Activated T-helper 1 cell treated with anti-CD3 and anti-CD28 coated beads, Interleukin-2, amount 50 U/mL, for 16 hours (primary cell): ENCODE measurements at regions not wholly inside any gene's neighbourhood (a gene's known extent, or its start where the extent isn't known, plus 50 kb on each side); places are given as distances from the start of the nearest gene placed in this dataset.

Source experiments
- DNase-seq, 2 donors: peaks; one replicate each; pipeline ENCODE4 v3.0.0-alpha.2; 2020; ENCODE audit warnings: low read depth in 1 of 2, low spot score in 1 of 2

DNA sequence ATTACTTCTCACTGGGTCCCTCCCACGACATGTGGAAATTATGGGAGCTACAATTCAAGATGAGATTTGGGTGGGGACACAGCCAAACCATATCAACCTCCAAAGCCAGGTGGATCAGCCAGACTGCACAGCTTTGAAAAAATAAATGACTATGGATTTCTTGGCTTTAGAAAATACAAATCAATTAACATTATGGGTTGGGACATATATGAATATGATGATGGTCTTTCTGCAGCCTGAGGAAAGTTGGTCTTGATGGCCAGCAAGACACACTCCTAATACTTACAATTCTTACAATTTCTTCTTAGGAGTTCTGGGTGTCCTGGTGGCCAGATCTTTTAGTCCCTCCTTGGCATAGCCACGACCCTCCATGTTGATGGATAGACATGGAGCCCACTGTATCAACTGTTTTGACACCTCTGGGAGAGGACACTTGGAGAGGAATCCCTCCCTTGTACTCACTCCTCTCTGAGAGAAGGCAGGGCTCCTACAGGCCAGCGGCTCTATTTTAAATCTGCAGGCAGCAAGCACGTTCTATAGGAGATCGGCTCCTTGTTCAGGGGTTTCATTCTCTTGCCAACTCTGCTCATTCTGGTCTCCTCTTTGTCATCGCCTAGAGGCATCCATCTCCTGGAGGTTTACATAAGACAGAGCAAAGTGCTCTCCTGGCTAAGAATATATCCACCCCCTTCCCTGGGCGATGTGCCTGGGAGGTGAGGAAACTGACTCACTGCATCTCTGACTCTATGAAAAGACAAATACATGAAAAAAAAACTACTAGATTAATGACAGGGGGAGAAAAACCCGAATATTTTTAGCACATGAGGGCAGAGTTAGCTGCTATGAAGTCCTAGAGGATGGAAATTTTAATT, 145.9 kb downstream of the CARTPT start:
- DNase-seq, result no peak

DNA sequence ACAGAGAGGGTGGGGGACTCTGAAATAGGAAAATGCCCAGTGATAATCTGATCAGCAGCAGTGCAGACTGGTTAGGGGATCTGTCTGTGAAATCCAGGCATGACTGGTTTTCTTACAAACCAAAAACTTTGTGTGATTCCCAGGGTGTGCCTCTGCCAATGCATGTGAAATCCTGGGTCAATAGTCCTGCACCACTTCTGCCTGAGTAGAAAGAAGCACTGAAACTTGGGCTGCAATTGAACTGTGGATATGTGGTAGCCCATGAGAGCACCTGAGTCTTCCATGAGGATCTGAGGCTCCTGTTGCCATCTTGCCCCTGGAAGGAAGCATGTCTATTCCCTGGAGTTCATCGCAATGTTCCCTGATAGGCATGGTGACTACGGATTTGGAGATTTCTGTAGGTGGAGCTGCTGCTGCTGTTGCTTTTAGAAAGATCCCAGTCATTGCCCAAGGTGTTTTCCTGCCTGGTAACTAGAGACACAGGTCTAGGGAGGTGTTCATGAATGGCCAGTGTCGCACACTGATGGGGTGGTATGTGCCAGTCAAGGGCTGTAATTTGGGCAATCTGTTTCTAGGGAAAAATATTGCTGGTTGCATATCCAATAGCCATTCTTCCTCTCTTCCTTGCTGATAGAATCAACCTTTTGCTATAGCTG, 146.7 kb downstream of the CARTPT start:
- no peak for DNase-seq

DNA sequence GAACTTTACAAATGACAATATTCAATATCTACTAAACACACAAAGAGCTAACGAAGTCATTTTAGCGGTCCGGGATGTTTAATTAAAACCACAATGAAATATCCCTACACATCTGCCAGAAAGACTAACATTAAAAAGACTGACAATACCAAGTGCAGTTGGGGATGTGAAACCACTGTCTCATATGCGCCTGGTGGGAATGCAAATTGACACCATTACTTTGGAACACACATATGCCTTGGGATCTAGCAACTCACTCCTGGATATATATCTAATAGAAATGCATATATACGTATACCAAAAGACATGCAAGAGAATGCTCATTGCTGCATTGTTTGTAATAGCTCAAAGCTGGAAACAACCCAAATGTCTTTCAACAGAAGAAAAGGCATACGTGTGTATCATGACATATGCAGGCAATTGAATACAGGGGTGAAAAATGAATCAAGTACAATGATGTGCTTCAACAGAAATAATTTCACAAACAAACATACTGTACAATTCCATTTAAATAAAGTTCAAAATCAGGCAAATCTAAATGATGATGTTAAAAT, 153.3 kb downstream of the CARTPT start:
- DNase-seq, result no peak

DNA sequence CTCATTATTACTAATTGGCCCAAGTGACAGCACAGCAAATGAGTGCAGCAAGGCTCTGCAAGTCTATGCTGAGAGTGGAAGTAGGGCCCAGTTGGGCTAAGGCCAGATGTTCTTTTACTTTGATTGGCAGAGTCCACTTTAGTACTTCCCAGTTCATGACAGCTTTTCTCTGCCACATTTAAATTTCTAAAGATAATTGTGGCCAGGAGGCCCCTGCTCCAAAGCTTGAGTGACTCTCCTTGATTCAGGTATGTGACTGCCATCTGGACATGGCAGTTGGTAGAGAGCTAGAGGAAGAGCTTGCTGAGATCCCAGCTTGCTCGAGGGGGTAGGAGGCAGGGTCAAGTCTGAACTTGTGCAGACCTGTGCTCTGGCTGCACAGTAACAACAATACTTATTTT, 154.1 kb downstream of the CARTPT start:
- no peak for DNase-seq

DNA sequence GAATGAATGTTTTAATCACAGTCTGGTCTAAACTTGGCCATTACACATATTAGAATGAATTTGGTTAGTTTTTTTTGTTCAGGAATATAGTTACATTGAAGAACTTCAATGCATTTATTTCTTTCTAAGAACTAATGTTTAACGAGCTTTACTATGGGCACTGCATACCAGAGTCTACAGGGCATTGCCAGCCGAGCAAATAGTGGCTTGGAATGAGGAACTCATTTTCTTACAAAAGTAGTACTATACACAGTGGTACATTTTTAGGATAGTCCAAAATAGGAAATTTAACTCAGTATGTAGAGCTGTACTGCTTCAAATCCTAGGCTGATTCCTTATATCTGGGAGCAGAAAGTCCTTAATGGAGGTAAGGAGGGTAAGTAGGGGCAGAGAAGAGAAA, 155.4 kb downstream of the CARTPT start:
- DNase-seq, result no peak

DNA sequence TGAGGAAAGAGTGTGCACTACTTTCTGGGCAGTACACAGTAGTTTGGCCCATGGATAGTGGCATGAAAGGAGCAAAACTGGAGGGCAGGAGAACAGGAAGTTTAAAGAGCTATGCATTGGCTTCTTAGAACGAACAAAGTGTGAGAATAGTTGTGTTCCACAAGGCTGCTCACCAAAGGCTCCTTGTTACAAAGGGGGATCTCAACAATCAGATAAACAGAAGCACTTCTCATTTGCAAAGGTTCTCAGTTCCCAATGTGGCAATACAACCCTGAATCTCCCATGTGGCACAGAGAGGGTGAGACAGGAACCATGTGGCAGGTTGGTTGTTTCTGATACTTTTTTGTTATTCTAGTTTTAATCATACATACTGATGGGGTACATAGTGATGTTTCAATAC, 158.4 kb downstream of the CARTPT start:
- DNase-seq, result no peak

DNA sequence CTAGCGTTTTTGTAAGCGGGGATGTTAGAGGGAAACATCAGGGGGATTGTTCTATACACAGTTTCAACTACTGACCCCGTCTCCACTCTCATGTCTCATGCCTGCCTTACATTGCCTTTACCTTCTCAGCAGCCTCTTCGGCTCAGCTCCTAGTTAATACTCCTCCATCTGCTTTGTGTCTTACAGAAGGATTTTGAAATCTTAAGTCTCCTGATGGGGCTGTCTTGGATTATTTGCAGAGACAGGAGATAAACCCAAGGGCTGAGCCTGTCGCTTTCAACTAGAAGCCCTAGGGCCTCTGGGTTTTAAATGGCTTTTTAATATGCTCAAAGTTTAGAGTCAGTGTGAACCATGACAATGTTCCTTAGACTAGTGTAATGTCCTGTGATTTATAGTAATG, 161.5 kb downstream of the CARTPT start:
- no peak for DNase-seq

DNA sequence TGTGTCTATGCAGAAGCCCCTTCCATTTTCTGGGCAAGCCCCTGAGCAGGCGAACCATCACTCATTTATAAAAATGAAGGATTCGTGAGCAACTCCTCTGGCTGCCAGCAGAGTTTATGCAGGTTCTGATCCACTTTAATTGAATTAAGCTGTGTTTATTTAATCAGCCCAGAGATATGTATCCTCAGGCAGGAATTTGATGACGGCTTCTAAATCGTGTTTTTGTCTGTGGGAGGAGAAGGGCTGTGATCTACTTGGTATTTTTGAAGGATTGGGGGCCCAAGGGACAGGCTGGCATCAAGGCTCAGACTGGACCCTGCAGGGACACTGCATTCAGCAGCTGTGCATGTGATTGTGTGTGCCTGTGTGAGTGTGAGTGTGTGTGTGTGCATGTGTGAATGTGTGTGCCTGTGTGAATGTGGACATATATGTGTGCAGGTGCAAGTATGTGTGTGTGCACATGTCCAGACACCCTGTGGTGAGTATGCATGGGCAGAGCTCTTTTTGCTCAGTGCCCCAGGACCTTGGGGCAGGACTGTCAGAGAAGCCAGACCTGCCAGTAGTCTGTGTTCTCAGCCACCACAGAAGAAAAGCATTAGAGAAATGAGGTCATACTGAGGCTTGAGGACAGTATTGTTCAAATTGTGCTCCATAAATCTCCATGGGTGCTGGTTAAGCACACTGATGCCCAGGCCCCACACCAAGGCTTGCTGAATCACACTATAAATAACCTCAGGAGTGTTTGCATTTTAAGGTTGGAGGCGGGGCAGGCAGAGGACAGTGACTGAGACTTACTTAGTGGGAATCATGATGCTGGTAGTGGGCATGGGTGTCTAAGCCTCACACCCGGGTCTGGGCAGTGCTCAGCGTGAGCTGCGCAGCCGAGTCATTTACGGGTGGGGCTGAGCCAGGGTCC, 164.0 kb downstream of the CARTPT start:
- no peak for DNase-seq

DNA sequence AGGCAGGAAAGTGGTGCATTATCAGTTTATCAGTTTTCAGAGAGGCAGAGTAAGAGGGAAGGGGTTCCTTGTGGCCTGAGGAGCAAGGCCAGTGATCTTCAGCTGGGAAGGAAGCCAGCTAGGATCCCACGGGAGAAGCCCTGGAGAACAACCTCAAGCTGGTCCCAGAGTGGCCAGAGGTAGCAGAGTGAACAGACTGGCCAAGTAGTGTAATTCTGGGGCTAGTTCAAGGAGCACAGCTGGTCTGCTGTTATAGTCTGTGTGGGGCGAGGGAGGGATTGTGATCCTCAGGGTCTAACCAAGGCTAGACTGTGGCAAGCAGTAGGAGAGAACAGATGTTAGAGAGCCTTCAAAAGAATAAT, 164.6 kb downstream of the CARTPT start:
- DNase-seq, result no peak

DNA sequence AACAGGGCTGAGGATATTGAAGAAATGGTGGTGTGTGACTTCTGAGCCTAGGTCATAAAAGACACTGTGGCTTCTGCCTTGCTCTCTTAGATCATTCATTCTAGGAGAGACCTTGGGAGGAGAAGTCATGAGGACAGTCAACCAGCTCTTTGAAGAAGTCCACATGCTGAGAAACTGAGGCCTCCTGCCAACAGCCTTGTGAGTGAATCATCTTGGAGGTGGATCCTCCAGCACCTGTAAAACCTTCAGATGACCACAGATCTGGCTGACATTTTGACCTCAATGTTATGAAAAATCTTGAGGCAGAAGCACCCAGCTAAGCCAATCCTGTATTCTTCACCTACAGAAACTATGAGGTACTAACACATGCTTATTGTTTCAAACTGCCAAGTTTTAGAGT, 165.9 kb downstream of the CARTPT start:
- no peak for DNase-seq

DNA sequence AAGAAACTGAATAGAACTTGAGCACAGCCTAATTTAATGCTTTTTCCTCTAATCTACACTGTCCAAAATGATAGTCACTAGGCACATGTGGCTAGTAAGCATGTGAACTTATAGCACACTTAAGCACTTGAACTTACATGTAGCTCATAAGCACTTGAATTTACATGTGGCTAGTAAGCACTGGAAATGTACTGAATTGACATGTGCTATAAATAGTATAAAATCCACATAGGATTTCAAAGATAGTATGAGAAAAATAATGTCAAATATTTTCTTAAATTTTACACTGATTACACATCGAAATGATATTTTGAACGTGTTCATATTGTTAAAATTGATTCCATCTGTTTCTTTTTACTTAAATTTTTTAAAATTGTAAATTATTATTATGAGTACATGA, 167.3 kb downstream of the CARTPT start:
- DNase-seq, result no peak

DNA sequence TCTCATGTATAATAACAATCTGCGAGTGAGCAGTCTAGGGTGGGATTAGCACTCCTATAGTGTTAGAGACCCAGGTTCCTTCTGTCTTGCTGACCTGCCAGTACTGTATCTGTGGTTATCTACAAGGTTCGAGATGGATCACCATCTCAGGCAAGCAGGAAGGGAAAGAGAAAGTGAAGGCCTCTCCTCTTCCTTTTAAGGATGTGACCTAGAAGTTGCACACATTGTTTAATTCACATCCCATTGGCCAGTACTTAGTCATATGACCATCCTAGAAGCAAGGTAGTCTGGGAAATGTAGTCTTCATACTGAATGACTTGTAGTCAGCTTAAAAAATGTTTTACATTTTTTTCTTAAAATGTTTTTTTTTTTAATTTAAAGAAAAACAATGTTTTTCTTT, 168.6 kb downstream of the CARTPT start:
- DNase-seq, result no peak

DNA sequence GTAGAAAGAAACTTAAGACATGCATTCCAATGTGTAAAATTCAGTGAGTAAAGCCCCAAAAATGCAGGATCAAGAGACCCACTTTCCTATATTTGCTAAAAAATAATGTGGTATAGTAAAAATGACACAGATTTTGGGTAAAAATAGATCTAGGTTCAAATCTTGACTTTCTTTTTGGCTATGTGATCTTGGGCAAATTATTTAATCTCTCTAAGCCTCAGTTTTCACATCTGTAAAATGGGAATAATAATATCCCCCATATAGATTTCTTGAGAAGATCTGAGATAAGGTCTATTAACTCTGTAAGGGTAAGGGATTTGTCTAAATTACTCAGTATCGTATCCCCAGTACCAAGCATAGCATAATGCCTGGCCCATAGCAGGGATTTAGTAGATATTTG, 172.3 kb downstream of the CARTPT start:
- DNase-seq, result no peak

DNA sequence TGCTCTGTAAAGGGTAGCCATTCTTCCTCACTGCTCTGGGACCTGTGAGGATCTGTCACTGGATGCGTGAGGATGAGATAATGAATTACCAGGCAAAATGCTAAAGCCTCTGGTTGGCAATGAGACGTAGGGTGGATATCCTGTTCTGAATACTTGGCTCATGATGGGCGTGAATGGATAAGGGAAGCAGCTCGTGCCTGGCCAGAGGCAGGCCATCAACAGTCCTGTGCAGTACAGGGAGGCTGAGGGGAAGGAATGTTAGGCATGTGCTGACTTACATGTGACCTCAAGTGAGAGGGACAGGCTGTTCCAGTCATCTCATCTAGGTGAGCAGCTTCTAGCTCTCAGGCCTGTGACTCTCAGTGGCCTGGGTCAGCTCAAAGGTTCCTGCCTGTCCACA, 172.8 kb downstream of the CARTPT start:
- no peak for DNase-seq

DNA sequence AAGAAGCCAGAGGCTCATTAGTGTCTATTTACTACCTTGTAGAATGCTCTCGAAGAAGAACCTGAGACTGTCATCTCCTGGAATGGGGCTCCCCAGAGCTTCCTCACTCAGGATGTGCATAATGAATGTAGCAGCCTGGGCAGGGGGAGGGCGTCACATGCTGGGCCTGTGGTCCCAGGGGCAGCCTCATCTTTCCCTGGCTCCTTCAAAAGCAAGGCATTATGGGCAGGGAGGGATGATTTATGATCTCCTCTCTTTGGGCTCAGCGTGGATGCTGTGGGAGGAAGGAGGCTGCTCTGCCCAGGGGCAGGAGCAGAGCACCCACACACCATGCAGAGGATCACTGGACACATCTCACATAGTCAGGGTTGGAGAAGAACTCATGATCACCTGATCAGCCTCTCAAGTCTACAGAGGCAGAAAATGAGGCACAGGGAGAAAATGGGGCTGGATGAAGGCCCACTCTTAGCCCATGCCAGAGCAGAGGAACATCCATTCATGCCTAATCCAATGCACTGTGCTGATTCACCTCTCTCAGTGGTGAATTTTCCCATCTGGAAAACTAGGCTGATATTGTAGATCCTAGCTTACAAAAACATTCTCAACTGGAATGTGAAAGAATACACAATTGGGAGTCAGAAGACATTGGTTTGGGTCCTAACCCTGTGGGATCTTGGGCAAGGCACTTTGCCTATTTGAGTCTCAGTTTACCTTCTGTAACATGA, 173.7 kb downstream of the CARTPT start:
- no peak for DNase-seq

DNA sequence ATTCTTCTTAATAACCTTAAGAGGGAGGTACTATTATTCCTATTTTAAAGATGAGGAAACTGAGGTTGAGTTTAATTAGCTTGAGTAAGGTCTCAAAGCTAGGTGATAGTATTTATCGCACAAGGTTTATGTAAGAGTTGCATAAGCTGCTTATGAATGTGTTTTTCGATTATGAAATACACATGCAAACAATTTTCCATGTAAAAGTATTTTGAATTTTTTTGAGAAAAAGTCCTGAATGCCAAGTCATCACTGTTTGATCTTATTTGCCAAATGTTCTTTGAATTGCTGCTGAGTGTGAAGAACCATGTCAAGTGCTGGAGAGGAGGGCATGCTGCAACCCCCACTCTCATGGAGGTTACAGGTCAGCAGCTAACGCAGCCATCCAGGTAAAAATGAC, 174.4 kb downstream of the CARTPT start:
- no peak for DNase-seq

DNA sequence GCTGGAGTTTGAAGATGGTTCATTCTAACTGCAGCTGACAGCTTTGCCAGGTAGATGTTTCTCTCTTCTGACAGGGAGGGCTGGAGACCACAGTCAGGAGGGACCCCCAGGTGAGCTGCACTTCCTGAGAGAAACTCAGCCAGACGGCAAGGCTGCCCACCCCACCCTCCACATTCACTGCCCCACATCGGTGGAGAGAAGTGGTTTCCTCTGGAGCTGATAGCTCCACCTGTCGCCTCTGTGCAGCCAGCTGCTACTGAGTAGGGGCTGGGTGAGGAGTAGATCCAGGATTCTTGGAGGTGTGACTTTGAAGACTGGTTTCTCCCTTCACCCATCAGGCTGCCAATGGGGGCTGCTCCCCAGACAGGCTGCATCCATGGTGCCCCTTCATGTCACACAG, 175.0 kb downstream of the CARTPT start:
- DNase-seq, result no peak

DNA sequence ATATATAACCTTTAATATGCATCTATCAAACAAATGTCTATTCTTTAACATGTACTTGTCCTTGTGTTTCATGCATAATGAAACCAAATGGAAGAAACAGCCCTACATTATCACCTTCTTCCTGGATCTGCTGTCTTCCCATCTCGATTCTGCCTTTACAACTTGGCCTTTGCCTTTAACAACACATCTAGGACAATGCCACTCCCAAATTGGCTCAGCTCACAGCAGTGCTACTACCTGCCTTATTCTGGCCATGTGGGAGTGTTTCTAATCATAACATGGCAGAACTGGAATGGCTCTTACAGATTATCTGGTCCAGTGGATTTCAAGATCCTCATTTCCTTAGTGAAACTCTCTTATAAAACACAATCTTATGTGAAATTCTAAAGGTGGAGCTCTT, 176.5 kb downstream of the CARTPT start:
- DNase-seq, result no peak

DNA sequence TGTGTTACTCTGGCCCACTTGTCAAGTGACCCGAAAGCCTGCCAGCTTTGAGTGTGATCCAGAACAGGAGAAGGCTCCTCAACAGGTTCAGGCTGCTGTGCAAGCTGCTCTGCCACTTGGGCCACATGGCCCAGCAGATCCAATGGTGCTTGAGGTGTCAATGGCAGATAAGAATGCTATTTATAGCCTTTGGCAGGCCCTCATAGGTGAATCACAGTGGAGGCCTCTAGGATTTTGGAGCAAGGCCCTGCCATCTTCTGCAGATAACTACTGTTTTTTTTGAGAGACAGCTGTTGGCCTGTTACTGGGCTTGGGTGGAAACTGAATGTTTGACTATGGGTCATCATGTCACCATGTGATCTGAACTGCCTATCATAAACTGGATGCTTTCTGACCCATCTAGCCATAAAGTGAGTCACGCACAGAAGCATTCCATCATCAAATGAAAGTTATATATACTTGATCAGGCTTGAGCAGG, 180.8 kb downstream of the CARTPT start:
- DNase-seq, result no peak

DNA sequence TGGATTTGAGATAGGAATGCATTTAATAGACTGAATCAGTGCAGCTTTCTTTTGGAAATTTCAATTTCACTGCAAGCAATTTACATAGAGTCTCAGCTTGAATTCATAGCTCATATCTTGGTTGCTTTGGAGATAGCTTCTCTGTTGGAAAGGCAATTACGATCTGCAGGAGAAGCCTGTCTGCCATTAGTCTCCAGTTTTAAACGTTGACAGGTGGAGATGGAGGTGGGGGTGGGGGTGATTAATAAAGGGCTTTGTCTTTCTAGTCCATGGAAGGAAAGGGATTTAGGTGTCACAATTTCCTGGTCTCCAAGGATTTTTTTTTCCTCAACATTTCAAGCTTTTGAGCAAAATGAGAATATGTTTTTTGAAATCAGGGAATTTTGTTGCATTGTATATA, 184.7 kb downstream of the CARTPT start:
- DNase-seq, result no peak

DNA sequence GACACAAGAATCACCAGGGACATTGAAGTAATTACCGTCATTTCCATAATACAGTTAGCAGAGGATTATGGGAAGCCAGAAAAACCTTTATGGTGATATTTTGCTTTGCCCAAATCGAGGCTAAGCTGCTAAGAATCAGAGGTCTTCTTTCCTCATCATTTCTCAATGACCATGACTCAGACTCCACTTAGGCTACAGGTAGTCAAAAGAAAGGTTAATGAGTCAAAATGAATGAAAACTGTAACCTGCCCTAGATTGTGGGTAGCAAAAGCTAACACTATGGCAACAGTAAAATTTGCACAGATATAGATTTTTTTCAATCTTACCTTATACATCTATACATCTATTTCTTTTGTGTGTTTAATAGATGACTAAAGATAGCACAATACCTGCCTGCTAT, 185.8 kb downstream of the CARTPT start:
- no peak for DNase-seq
